Central memory CD8-positive, alpha-beta T cell (primary cell): ENCODE measurements at regions not wholly inside any gene's neighbourhood (a gene's known extent, or its start where the extent isn't known, plus 50 kb on each side); places are given as distances from the start of the nearest gene placed in this dataset.

Source experiments
- ATAC-seq: fragments of 150-1000 bp; cut with Tn5 transposase; replicated peaks from 2 replicates; pipeline ENCODE4 v1.10.0; 2022; ENCODE audit warnings: mild to moderate bottlenecking, moderate FRiP score, moderate number of reproducible peaks; ENCODE audit not compliant: poor library complexity, severe bottlenecking; ENCODE audit errors: extremely low read depth
- DNase-seq, 2 donors: peaks; one replicate each; pipeline ENCODE4 v3.0.0; 2021; ENCODE audit warnings: low spot score in 2 of 2
- H3K27ac Mint-ChIP-seq: one replicate; pipeline ENCODE4 v1.8.0; 2022; ENCODE audit warnings: low read depth, mild to moderate bottlenecking, moderate library complexity, mixed read lengths
- H3K27me3 Mint-ChIP-seq: one replicate; pipeline ENCODE4 v1.8.0; 2022; ENCODE audit warnings: mixed read lengths
- H3K36me3 Mint-ChIP-seq: one replicate; pipeline ENCODE4 v1.8.0; 2022; ENCODE audit warnings: mild to moderate bottlenecking, moderate library complexity, mixed read lengths; ENCODE audit not compliant: insufficient read depth
- H3K4me1 Mint-ChIP-seq: one replicate; pipeline ENCODE4 v1.8.0; 2022; ENCODE audit warnings: mixed read lengths
- H3K4me3 Mint-ChIP-seq: one replicate; pipeline ENCODE4 v1.8.0; 2022; ENCODE audit warnings: mild to moderate bottlenecking, moderate library complexity, mixed read lengths
- H3K9me3 Mint-ChIP-seq: one replicate; pipeline ENCODE4 v1.8.0; 2022; ENCODE audit warnings: mixed read lengths

DNA sequence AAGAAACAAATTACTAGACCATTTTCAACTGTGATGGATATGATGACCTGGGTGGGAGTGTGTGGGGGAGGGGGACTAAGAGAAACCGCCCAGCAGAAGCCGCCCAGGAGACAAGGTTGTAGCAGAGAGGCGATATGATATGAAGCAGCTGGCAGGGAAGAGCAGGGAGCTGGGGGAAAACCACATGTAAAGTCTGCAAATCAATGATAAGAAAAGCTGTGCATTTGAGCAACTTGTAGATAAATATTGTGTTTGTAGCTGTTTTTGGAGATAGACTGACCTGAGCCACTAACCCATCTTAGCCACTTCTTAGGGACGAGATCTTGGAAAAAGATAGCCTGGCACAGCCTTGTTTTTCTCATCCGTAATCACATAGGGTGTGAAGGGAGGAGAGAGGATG lies 252.6 kb downstream of the SEC23IP start:
- no peaks in the 10 kb centered on the region for H3K9me3 Mint-ChIP-seq
- no peaks in the 10 kb centered on the region for H3K4me1 Mint-ChIP-seq
- DNase-seq (no peak), ATAC-seq (no peak)
- H3K4me3 Mint-ChIP-seq = no peak overlapping the region
- peaks cover 29% of the 10 kb centered on the region for H3K27me3 Mint-ChIP-seq
- no peak overlapping the region for H3K27ac Mint-ChIP-seq
- H3K36me3 Mint-ChIP-seq = no peaks in the 10 kb centered on the region

DNA sequence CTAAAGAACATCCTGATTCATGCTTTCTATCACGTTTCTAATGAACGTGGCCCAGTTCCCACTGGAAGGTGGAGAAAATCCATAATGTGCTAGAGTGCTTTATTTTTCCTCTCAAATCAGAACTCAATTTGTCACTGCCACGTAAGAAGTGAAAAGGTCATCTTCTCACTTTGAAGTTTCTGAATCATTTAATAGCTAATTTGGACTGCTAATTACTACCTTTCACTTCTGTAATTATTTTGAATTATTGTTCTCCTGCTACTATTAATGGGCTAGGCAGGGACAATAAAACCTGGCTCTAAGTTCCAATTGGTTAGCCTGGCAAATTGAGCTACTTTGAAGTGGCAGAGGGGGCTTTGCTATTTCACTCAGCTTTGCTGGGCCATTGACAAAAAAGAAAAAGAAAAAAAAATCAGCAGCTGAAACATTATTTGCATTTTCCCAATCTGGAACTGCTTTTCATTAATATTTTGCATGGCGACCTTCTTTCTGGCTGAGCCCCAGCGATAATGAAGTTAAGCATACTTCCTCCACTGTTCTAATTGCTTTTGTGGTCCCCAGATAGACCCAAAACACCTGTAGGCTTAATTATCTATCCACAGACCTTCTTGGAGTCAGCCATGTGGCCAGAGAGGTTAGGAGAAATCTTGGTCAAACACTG lies 264.2 kb downstream of the SEC23IP start:
- Mint-ChIP-seq H3K36me3 (no peaks in the 10 kb centered on the region), H3K4me1 (no peaks in the 10 kb centered on the region), H3K27me3 (peaks cover 19% of the 10 kb centered on the region), H3K9me3 (no peaks in the 10 kb centered on the region), H3K27ac (no peak overlapping the region), H3K4me3 (no peak overlapping the region)
- ATAC-seq = no peak
- DNase-seq = no peak

DNA sequence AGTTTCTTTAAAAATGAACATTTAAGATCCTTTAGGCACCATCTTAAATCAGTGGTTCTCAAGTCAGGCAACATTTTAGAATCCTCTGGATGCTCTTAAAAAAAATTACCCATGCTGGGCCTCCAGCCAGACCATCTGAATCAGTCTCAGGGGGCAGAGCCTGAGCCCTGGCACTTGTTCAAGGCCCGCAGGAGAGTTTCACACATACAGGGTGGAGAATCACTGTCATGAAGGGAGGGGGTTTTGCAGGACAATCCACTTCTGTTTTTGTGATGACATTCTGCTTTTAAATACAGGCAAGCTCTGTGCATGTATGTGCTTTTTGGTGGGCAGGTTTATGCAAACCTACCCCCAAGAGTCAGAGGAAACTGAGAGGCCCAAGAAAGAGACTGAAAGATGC lies 268.6 kb downstream of the SEC23IP start:
- Mint-ChIP-seq H3K27ac (no peak overlapping the region), H3K27me3 (no peaks in the 10 kb centered on the region), H3K4me3 (no peak overlapping the region), H3K9me3 (no peaks in the 10 kb centered on the region), H3K4me1 (no peaks in the 10 kb centered on the region), H3K36me3 (no peaks in the 10 kb centered on the region)
- DNase-seq = no peak
- ATAC-seq = no peak

DNA sequence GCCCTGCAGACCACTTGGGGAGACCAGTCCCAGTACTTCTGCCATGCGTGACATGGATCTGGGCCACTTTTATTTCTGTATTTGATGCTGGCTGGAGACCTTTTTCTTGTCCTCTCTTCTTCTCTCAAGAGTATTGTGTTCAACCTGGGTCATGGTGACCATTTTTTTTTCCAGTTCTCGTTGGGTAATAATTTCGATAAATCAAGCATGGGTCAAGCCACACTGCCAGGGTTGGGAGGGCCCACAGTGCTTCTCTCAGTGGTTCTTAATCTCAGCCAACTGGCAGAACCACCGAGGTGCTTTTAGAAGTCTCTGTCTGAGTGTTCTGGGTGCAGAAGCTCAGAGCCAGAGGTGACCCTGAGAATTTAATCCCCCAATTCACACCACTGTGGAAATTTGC lies 269.9 kb downstream of the SEC23IP start:
- Mint-ChIP-seq H3K4me3 (no peak overlapping the region), H3K27me3 (no peaks in the 10 kb centered on the region), H3K9me3 (no peaks in the 10 kb centered on the region), H3K36me3 (no peaks in the 10 kb centered on the region), H3K27ac (no peak overlapping the region), H3K4me1 (no peaks in the 10 kb centered on the region)
- DNase-seq = no peak
- no peak for ATAC-seq

DNA sequence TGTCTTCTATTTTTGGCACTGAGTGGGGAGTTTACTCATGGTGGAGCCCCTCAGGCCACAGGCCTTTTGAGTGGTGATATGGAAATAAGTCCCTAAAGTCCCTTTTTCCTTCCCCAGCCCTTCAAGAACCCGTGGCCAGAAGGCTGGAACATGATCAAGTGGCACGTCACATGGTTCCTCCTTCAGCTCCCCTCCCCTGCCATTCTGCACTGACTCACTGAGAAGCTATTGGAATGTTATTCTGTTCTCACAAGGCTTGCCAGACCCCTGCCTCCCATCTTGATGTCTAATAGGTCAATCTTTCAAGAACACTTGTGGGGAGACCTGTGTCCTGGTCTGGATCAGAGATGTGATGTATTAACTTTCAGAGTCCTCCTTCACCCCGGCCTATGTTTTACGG lies 279.8 kb downstream of the SEC23IP start:
- ATAC-seq (no peak), DNase-seq (no peak)
- H3K36me3 Mint-ChIP-seq = no peaks in the 10 kb centered on the region
- H3K4me3 Mint-ChIP-seq = no peak overlapping the region
- no peaks in the 10 kb centered on the region for H3K4me1 Mint-ChIP-seq
- H3K9me3 Mint-ChIP-seq = no peaks in the 10 kb centered on the region
- peaks cover 42% of the 10 kb centered on the region for H3K27me3 Mint-ChIP-seq
- no peak overlapping the region for H3K27ac Mint-ChIP-seq

DNA sequence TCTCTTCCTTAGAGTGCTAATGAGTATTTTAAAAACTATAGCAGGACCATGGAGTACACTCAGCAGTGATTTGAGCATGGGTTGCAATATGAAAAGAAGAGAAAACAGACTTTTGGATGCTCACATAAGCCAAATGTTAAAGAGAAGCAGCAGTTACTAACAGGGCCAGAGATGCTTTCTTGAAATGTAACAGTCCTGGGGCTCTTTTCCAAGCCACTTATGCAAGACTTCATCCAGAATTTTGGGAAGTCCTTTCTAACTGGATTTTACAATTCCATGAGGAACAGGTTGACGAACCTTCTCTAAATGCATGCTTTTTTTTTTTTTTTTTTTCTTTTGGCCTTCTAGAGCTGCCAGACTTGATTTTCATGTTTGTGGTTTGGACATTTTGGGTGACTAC lies 282.0 kb downstream of the SEC23IP start:
- Mint-ChIP-seq H3K4me3 (no peak overlapping the region), H3K27me3 (peaks cover 56% of the 10 kb centered on the region), H3K4me1 (no peaks in the 10 kb centered on the region), H3K27ac (no peak overlapping the region), H3K9me3 (no peaks in the 10 kb centered on the region), H3K36me3 (no peaks in the 10 kb centered on the region)
- ATAC-seq = no peak
- DNase-seq = no peak

DNA sequence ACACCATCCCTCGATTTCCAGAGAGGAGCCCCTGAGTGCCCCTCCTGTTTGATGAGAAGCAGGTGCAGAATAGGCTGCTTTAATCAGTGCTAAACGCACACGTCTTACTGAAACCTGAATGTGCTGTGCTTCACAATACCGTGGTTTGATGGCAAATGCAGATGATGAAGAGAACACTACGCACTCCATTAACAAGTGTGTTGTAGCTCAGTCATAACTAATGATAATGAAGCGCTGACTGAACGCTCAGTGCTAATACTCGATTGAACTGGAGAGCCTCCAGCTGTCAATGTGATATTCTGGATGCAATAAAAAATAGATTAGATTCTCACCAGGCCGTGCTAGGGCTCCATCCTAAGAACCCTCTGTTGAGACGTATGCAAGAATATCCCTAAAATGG lies 279.7 kb upstream of the PLPP4 start:
- Mint-ChIP-seq H3K9me3 (no peaks in the 10 kb centered on the region), H3K27ac (no peak overlapping the region), H3K36me3 (no peaks in the 10 kb centered on the region), H3K4me3 (no peak overlapping the region), H3K4me1 (no peaks in the 10 kb centered on the region), H3K27me3 (peaks cover 35% of the 10 kb centered on the region)
- no peak for DNase-seq
- ATAC-seq = no peak

DNA sequence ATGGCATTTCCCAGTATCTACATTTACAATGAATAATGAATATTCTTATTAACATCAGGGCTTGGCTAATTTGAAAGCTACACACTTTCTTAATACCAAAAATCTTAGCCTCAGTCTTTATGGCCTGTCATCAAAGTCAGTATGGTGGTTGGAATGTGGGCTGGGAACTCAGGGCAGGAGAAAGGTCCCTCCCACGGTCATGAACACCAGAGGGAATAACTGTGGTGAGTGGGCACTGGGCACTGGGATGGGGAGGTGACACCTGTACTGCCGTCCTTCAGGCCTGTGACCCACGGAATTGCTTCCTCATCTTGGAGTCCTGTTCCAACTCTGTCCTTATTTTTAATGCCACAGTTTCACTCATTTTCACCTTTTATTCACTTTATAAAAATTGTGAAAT lies 276.9 kb upstream of the PLPP4 start:
- Mint-ChIP-seq H3K9me3 (no peaks in the 10 kb centered on the region), H3K4me1 (no peaks in the 10 kb centered on the region), H3K27ac (no peak overlapping the region), H3K27me3 (peaks cover 53% of the 10 kb centered on the region), H3K4me3 (no peak overlapping the region), H3K36me3 (no peaks in the 10 kb centered on the region)
- ATAC-seq = no peak
- DNase-seq = no peak

DNA sequence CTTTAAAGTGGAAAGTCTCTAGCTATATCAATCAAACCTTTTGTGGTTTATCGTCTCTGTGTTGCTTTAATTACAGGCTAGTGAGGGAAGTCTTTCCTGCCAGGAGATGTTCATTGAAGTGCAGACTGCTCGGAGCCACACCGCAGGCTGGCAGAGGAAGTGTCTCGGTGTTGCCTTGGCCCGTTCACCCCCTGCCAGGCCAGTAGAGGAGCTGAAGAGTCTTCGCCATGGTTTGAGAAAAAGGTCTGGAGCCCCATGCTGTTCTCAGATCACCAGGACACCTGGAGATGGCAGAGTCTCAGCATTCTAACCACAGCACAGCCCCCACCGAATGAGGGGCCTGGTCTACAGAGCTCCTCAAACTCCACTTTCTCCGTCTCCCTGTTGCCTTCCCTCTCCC lies 275.9 kb upstream of the PLPP4 start:
- H3K27me3 Mint-ChIP-seq = peaks cover 55% of the 10 kb centered on the region
- no peak overlapping the region for H3K27ac Mint-ChIP-seq
- ATAC-seq (no peak), DNase-seq (no peak)
- H3K4me3 Mint-ChIP-seq = no peak overlapping the region
- H3K9me3 Mint-ChIP-seq = no peaks in the 10 kb centered on the region
- no peaks in the 10 kb centered on the region for H3K4me1 Mint-ChIP-seq
- no peaks in the 10 kb centered on the region for H3K36me3 Mint-ChIP-seq

DNA sequence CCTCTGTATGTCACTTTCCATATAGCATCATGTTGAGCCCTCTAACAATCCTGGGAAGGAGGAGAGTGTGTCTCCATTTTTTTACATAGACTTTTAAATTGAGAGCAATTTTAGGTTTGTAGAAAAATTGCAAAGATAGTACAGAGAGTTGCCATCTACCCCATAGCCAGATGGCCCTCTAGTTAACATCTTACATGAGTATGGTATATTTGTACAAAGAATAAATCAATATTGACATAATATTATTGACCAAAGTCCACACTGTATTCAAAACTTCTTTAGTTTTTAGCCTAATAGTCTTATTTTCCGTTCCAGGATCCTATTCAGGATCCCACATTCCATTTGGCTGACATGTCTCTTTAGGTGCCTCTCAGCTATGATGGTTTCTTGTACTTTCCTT lies 274.6 kb upstream of the PLPP4 start:
- peaks cover 42% of the 10 kb centered on the region for H3K27me3 Mint-ChIP-seq
- H3K4me3 Mint-ChIP-seq = no peak overlapping the region
- no peak for DNase-seq
- H3K36me3 Mint-ChIP-seq = no peaks in the 10 kb centered on the region
- ATAC-seq = no peak
- H3K9me3 Mint-ChIP-seq = no peaks in the 10 kb centered on the region
- no peaks in the 10 kb centered on the region for H3K4me1 Mint-ChIP-seq
- no peak overlapping the region for H3K27ac Mint-ChIP-seq

DNA sequence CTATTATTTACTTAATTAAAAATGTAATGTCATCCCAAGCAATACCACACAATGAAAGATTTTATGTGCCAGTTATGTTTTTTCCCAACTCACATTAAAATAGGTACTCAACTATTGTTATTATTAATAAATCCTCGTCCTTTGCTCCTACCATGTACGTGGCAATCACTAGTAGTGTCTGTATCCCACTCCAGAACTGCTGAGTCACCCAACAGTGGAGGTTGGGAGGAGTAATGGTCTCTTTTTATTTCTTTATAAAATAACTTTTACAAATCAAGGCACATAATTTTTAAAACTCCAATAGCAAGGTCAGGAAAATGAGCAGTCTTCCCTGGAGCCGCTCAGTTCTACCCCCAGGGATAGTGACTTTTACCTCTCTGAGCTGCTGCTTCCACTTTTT lies 273.5 kb upstream of the PLPP4 start:
- Mint-ChIP-seq H3K4me3 (no peak overlapping the region), H3K9me3 (no peaks in the 10 kb centered on the region), H3K36me3 (no peaks in the 10 kb centered on the region), H3K27ac (no peak overlapping the region), H3K27me3 (peaks cover 31% of the 10 kb centered on the region), H3K4me1 (no peaks in the 10 kb centered on the region)
- no peak for DNase-seq
- no peak for ATAC-seq

DNA sequence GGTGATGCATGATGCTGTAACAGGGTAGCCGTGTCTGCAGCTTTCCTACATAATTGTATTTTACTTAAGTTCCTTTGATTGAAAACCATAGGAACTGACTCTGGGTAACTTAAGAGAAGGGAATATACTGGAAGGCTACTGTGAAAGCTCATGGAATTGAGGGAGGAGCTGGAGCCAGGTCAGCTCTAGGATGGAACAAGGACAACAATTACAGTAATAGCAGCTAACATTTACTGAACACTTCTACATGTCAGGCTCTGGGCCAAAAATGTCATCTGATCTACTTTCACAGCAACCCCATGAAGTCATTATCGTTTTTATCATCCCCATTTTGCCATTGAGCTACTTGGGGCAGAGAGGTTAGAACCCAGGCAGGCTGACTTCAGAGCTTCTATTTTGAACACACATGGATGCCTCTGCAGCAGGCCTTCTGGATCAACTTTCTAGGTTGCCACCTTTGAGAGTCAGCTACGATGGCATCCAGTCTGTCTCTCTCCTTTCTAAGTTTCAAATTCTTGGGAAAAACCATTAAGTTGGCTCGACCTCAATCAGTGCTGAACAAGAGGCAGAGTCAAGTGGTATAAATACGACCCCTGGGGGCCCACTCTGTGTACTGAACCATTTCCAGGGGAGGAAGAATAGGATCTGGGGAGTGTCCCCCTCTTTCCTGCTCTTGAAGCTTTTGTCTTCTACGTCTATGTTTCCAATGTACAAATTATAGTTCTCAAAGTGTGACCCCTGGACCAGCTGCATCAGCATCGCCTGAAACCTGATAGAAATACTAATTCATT lies 272.3 kb upstream of the PLPP4 start:
- no peak for DNase-seq
- no peak overlapping the region for H3K27ac Mint-ChIP-seq
- H3K27me3 Mint-ChIP-seq = peaks cover 29% of the 10 kb centered on the region
- H3K4me3 Mint-ChIP-seq = no peak overlapping the region
- H3K36me3 Mint-ChIP-seq = no peaks in the 10 kb centered on the region
- no peaks in the 10 kb centered on the region for H3K9me3 Mint-ChIP-seq
- no peak for ATAC-seq
- H3K4me1 Mint-ChIP-seq = no peaks in the 10 kb centered on the region

DNA sequence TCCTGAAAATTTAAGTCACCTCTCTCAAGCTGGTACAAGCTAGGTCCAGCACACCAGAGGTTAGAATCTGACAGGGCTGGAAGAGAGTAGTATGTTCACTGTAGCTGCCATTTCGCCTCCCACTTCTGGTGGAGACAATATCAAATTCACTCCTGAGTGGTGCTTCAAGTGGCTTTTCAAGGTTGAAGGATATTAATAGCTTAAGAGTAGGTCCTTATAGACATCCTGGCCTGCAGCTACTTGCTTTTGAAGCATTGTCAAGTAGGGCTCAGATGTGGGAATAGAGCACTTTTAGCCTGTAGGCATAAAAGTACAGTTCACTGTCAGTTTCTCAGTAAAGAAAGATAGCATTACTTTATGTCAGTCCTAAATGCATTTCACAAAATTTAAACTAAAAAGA lies 270.5 kb upstream of the PLPP4 start:
- Mint-ChIP-seq H3K36me3 (no peaks in the 10 kb centered on the region), H3K4me3 (no peak overlapping the region), H3K27me3 (peaks cover 29% of the 10 kb centered on the region), H3K27ac (no peak overlapping the region), H3K4me1 (no peaks in the 10 kb centered on the region), H3K9me3 (no peaks in the 10 kb centered on the region)
- ATAC-seq (no peak), DNase-seq (no peak)
